HepG2 (cell line): ENCODE measurements at regions not wholly inside any gene's neighbourhood (a gene's known extent, or its start where the extent isn't known, plus 50 kb on each side); places are given as distances from the start of the nearest gene placed in this dataset.
A peak's percentile ranks its signal among the peaks of the same experiment; 100 is the strongest.

Experiments
- ARHGAP35 ChIP-seq: sonication (generic); formaldehyde crosslinking; IDR thresholded peaks from 2 replicates; pipeline ENCODE4 v1.9.0; 2022; ENCODE audit warnings: mild to moderate bottlenecking, inconsistent platforms, moderate library complexity, missing genetic modification reagents, borderline replicate concordance
- HMG20B ChIP-seq: conservative IDR thresholded peaks from 2 replicates; pipeline ENCODE4 v1.6.1; 2016; ENCODE audit warnings: missing genetic modification reagents, missing compliant biosample characterization
- MZF1 ChIP-seq: sonication (generic); formaldehyde crosslinking; IDR thresholded peaks from 2 replicates; pipeline ENCODE4 v1.8.1; 2023; ENCODE audit warnings: mild to moderate bottlenecking, missing genetic modification reagents, borderline replicate concordance
- PPARG ChIP-seq: conservative IDR thresholded peaks from 2 replicates; pipeline ENCODE4 v1.6.1; 2016; ENCODE audit warnings: missing biosample characterization, missing genetic modification reagents
- SMAD9 ChIP-seq: sonication (generic); formaldehyde crosslinking; IDR thresholded peaks from 2 replicates; pipeline ENCODE4 v1.5.1; 2020; ENCODE audit warnings: mild to moderate bottlenecking, missing genetic modification reagents
- SMC3 ChIP-seq: IDR thresholded peaks from 2 replicates; pipeline ENCODE4 v1.6.1; 2011; ENCODE audit warnings: low read length, improper control_type of control experiment
- SP140L ChIP-seq: sonication (generic); formaldehyde crosslinking; IDR thresholded peaks from 2 replicates; pipeline ENCODE4 v1.4.0; 2020; ENCODE audit warnings: missing genetic modification reagents, borderline replicate concordance
- SP2 ChIP-seq: sonication (generic); formaldehyde crosslinking; IDR thresholded peaks from 2 replicates; pipeline ENCODE4 v1.5.1; 2020; ENCODE audit warnings: mild to moderate bottlenecking, missing genetic modification reagents
- SRF ChIP-seq: IDR thresholded peaks from 2 replicates; pipeline ENCODE4 v1.6.1; 2011; ENCODE audit warnings: mild to moderate bottlenecking, low read depth, low read length, moderate library complexity
- SRSF4 ChIP-seq: fragments of 200-400 bp; formaldehyde crosslinking; IDR thresholded peaks from one replicate; pipeline ENCODE4 v1.6.1; 2018; ENCODE audit warnings: mild to moderate bottlenecking, low read depth, low read length, moderate library complexity; ENCODE audit not compliant: poor library complexity, severe bottlenecking
- ZNF274 ChIP-seq: sonication (generic); formaldehyde crosslinking; IDR thresholded peaks from 2 replicates; pipeline ENCODE4 v1.5.1; 2020; ENCODE audit warnings: mild to moderate bottlenecking, missing genetic modification reagents
- ZNF317 ChIP-seq: sonication (generic); formaldehyde crosslinking; IDR thresholded peaks from 2 replicates; pipeline ENCODE4 v1.5.0; 2020; ENCODE audit warnings: mild to moderate bottlenecking, missing genetic modification reagents
- ZNF484 ChIP-seq: sonication (generic); formaldehyde crosslinking; IDR thresholded peaks from 2 replicates; pipeline ENCODE4 v1.5.1; 2020; ENCODE audit warnings: mild to moderate bottlenecking, low read depth, missing genetic modification reagents, borderline replicate concordance
- ZNF776 ChIP-seq: sonication (generic); formaldehyde crosslinking; IDR thresholded peaks from 2 replicates; pipeline ENCODE4 v1.4.0; 2020; ENCODE audit warnings: mild to moderate bottlenecking, missing genetic modification reagents
- ZNF788 ChIP-seq: sonication (generic); formaldehyde crosslinking; IDR thresholded peaks from 2 replicates; pipeline ENCODE4 v1.5.0; 2020; ENCODE audit warnings: mild to moderate bottlenecking, missing genetic modification reagents, borderline replicate concordance
- ZNF790 ChIP-seq: sonication (generic); formaldehyde crosslinking; IDR thresholded peaks from 2 replicates; pipeline ENCODE4 v1.8.0; 2022; ENCODE audit warnings: missing genetic modification reagents, mild to moderate bottlenecking, borderline replicate concordance
- ZSCAN22 ChIP-seq: sonication (generic); formaldehyde crosslinking; IDR thresholded peaks from 2 replicates; pipeline ENCODE4 v1.4.0; 2020; ENCODE audit warnings: mild to moderate bottlenecking, missing genetic modification reagents
- TF ChIP-seq, protein P1 (sequence below): sonication (generic); IDR thresholded peaks from 2 replicates; pipeline ENCODE4 v1.6.1; 2016; ENCODE audit warnings: low read depth, borderline replicate concordance
- TF ChIP-seq, protein P2 (sequence below): sonication (generic); formaldehyde crosslinking; IDR thresholded peaks from 2 replicates; pipeline ENCODE4 v1.5.1; 2020; ENCODE audit warnings: missing genetic modification reagents, mild to moderate bottlenecking, borderline replicate concordance
- TF ChIP-seq, protein P3 (sequence below): IDR thresholded peaks from 2 replicates; pipeline ENCODE4 v1.6.1; 2016; ENCODE audit warnings: missing biosample characterization, missing genetic modification reagents, low read depth
- TF ChIP-seq, protein P4 (sequence below): sonication (generic); formaldehyde crosslinking; IDR thresholded peaks from 2 replicates; pipeline ENCODE4 v1.4.0; 2020; ENCODE audit warnings: missing genetic modification reagents, mild to moderate bottlenecking, borderline replicate concordance
- TF ChIP-seq, protein P5 (sequence below): sonication (generic); formaldehyde crosslinking; IDR thresholded peaks from 2 replicates; pipeline ENCODE4 v1.4.0; 2020; ENCODE audit warnings: missing genetic modification reagents
- TF ChIP-seq, protein P6 (sequence below): IDR thresholded peaks from 2 replicates; pipeline ENCODE4 v1.6.1; 2016; ENCODE audit warnings: missing genetic modification reagents, missing compliant biosample characterization

DNA sequence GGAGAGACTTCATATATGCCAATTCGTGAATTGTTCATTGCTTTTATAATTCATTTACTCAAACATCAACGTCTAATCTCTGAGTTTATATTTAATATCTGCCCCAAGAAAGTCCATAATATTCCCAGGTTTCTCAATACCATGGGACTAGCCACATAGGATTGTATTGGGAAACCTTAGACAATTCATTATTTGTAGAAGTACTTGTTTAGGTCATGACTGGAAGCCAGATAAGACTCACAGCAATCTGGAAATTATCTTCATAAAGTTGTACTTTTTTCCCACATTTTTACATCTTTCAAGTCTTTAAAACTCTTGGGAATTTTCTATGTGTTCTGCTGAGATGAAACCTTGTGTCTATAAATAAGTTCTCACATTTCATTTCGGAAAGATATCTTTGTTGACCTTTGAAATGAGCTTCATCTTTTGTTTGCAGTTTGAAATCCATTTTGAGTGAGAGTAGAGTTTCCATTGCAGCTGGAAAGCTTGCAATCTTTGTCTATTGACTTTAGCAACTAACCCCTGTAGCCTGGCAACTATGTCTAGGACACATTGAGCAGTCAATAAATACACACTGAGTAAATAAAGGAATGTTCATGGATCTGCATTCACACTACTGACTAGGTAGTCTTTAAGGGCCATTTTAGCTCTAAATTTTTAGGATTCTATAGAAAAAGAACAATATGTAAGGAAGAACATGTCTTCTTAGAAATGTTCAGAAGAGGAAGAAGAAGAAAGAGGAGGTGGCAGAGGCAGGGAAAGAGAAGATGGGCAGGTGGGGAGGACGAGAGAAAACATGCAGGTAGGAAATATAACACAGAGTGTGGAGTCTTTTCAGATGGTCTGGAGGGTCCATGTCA is 154.4 kb downstream of the LRIG3 start (continued):
- TF ChIP-seq, protein P1, sequence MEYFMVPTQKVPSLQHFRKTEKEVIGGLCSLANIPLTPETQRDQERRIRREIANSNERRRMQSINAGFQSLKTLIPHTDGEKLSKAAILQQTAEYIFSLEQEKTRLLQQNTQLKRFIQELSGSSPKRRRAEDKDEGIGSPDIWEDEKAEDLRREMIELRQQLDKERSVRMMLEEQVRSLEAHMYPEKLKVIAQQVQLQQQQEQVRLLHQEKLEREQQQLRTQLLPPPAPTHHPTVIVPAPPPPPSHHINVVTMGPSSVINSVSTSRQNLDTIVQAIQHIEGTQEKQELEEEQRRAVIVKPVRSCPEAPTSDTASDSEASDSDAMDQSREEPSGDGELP, result peak; percentile 80
- TF ChIP-seq, protein P2, sequence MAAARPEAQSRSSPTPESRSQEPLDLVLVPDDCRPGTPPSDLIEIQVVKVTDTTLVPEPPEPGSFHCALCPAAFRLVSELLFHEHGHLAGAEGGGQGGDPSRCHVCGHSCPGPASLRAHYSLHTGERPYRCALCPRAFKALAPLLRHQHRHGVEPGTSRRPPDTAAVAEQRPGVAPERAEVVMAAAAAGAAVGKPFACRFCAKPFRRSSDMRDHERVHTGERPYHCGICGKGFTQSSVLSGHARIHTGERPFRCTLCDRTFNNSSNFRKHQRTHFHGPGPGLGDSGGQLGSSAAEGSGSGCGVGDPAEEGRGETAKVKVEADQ, result no peak
- TF ChIP-seq SP140L (no peak), SMAD9 (CRISPR knock-in tag) (no peak), HMG20B (CRISPR knock-in tag) (peak; percentile 62; the same call in 1 of the 2 replicates), ZNF790 (CRISPR knock-in tag) (no peak), PPARG (0 out of 2 replicates have a peak, but pooled peaks have one; percentile 51), ARHGAP35 (CRISPR knock-in tag) (no peak), ZNF274 (CRISPR knock-in tag) (no peak), SRF (no peak), SP2 (CRISPR knock-in tag) (no peak), ZSCAN22 (CRISPR knock-in tag) (no peak), ZNF776 (CRISPR knock-in tag) (no peak), ZNF484 (CRISPR knock-in tag) (no peak), SMC3 (0 out of 2 replicates have a peak, but pooled peaks have one; percentile 7), ZNF317 (CRISPR knock-in tag) (no peak), SRSF4 (no peak), MZF1 (no peak), ZNF788 (CRISPR knock-in tag) (no peak)
- TF ChIP-seq, protein P3, sequence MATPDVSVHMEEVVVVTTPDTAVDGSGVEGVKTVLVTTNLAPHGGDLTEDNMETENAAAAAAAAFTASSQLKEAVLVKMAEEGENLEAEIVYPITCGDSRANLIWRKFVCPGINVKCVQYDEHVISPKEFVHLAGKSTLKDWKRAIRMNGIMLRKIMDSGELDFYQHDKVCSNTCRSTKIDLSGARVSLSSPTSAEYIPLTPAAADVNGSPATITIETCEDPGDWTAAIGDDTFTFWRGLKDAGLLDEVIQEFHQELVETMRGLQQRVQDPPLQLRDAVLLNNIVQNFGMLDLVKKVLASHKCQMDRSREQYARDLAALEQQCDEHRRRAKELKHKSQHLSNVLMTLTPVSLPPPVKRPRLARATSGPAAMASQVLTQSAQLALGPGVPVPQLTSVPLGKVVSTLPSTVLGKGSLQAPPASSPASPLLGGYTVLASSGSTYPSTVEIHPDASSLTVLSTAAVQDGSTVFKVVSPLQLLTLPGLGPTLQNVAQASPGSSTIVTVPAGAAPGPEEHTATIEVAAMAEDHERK, result no peak
- TF ChIP-seq, protein P4, sequence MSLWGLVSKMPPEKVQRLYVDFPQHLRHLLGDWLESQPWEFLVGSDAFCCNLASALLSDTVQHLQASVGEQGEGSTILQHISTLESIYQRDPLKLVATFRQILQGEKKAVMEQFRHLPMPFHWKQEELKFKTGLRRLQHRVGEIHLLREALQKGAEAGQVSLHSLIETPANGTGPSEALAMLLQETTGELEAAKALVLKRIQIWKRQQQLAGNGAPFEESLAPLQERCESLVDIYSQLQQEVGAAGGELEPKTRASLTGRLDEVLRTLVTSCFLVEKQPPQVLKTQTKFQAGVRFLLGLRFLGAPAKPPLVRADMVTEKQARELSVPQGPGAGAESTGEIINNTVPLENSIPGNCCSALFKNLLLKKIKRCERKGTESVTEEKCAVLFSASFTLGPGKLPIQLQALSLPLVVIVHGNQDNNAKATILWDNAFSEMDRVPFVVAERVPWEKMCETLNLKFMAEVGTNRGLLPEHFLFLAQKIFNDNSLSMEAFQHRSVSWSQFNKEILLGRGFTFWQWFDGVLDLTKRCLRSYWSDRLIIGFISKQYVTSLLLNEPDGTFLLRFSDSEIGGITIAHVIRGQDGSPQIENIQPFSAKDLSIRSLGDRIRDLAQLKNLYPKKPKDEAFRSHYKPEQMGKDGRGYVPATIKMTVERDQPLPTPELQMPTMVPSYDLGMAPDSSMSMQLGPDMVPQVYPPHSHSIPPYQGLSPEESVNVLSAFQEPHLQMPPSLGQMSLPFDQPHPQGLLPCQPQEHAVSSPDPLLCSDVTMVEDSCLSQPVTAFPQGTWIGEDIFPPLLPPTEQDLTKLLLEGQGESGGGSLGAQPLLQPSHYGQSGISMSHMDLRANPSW, result no peak
- TF ChIP-seq, protein P5, sequence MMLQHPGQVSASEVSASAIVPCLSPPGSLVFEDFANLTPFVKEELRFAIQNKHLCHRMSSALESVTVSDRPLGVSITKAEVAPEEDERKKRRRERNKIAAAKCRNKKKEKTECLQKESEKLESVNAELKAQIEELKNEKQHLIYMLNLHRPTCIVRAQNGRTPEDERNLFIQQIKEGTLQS (CRISPR knock-in tag), result no peak
- TF ChIP-seq, protein P6, sequence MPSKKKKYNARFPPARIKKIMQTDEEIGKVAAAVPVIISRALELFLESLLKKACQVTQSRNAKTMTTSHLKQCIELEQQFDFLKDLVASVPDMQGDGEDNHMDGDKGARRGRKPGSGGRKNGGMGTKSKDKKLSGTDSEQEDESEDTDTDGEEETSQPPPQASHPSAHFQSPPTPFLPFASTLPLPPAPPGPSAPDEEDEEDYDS (CRISPR knock-in tag), result peak; percentile 28; the same call in 1 of the 2 replicates
